Erythroblast (primary cell): ENCODE measurements at regions not wholly inside any gene's neighbourhood (a gene's known extent, or its start where the extent isn't known, plus 50 kb on each side); places are given as distances from the start of the nearest gene placed in this dataset.

Source experiments
- GATA1 ChIP-seq: IDR thresholded peaks from 2 replicates; pipeline ENCODE4 v1.6.1; 2011; ENCODE audit warnings: low read depth, mild to moderate bottlenecking, control low read depth, low read length, moderate library complexity
- POLR2A ChIP-seq: IDR thresholded peaks from 2 replicates; pipeline ENCODE4 v1.6.1; 2011; ENCODE audit warnings: mild to moderate bottlenecking, low read length

GRCh38 chr14:40096968-40097367 is 664.7 kb upstream of the FBXO33 start:
- TF ChIP-seq POLR2A (no peak), GATA1 (no peak)
